Aorta (tissue), 5 donors: ENCODE measurements at regions not wholly inside any gene's neighbourhood (a gene's known extent, or its start where the extent isn't known, plus 50 kb on each side); places are given as distances from the start of the nearest gene placed in this dataset.

Experiments
- ATAC-seq: fragments of 200-7000 bp; cut with Tn5 transposase; one replicate; pipeline ENCODE4 v1.9.1; 2022; ENCODE audit warnings: moderate library complexity; ENCODE audit not compliant: low FRiP score
- DNase-seq, 2 donors: peaks; one replicate each; pipeline ENCODE4 v3.0.0-alpha.2; 2020
- H3K27ac ChIP-seq, 2 donors: one replicate each; pipeline ENCODE4 v1.5.1; 2013; ENCODE audit warnings: low read length in 2 of 2, mild to moderate bottlenecking in 2 of 2, moderate library complexity in 2 of 2, control low read depth in 1 of 2, inconsistent platforms in 1 of 2, low read depth in 1 of 2
- H3K27me3 ChIP-seq, 2 donors: one replicate each; pipeline ENCODE4 v1.6.1; 2013; ENCODE audit warnings: control low read depth in 1 of 2, low read length in 1 of 2, mild to moderate bottlenecking in 1 of 2, moderate library complexity in 1 of 2; ENCODE audit not compliant: insufficient read depth in 2 of 2, control insufficient read depth in 1 of 2
- H3K36me3 ChIP-seq, 2 donors: one replicate each; pipeline ENCODE4 v1.6.1; 2013; ENCODE audit warnings: control low read depth in 1 of 2, low read length in 1 of 2, mild to moderate bottlenecking in 1 of 2; ENCODE audit not compliant: insufficient read depth in 2 of 2, control insufficient read depth in 1 of 2
- H3K4me1 ChIP-seq, 2 donors: one replicate each; pipeline ENCODE4 v1.6.1; 2013; ENCODE audit warnings: low read length in 2 of 2, control low read depth in 1 of 2, mild to moderate bottlenecking in 1 of 2, moderate library complexity in 1 of 2; ENCODE audit not compliant: insufficient read depth in 2 of 2, control insufficient read depth in 1 of 2
- H3K4me3 ChIP-seq, 2 donors: one replicate each; pipeline ENCODE4 v1.5.1; 2013; ENCODE audit warnings: low read length in 2 of 2, control low read depth in 1 of 2, mild to moderate bottlenecking in 1 of 2
- H3K9me3 ChIP-seq: one replicate; pipeline ENCODE4 v1.6.1; 2013; ENCODE audit warnings: mild to moderate bottlenecking, low read length; ENCODE audit not compliant: control insufficient read depth
- WGBS, 2 donors: extraction: QIAGEN DNeasy Blood & Tissue Kit; methylation state at CpG; one replicate each; pipeline ENCODE4 v1.1.7; 2013; 5-methylcytosine and 5-hydroxymethylcytosine counted together
- intact Hi-C, 2 donors: fragments of 100-400 bp; cut with DNase I; formaldehyde crosslinking; loops; one replicate each; pipeline versions ENCODE4 v1.14.2 to v1.15.0; 2022
- donor health status: healthy with polysubstance abuse.
- donor health status: Bipolar disorder and iron deficiency.
- donor health status: DM: no; HTN: no; CAD: no.
- donor health status: DM: no; HTN: no; CAD: no.
- donor health status: DM: yes; HTN: yes; CAD: no.

GRCh38 chr9:81532251-81532650 lies 157.1 kb downstream of the TLE1 start:
- intact Hi-C loops = no loop called here
- Histone ChIP-seq H3K4me1 (no peaks in the 10 kb centered on the region), H3K27me3 (no peaks in the 10 kb centered on the region), H3K36me3 (no peaks in the 10 kb centered on the region), H3K9me3 (no peaks in the 10 kb centered on the region), H3K27ac (no peak overlapping the region), H3K4me3 (no peak overlapping the region)
- WGBS, 2 donors = 92 to 96% methylated on average over 4 of the region's 4 CpGs
- no peak for ATAC-seq
- no peak for DNase-seq

GRCh38 chr9:81531511-81531910 lies 157.8 kb downstream of the TLE1 start:
- Histone ChIP-seq H3K27ac (no peak overlapping the region), H3K27me3 (no peaks in the 10 kb centered on the region), H3K4me1 (no peaks in the 10 kb centered on the region), H3K36me3 (no peaks in the 10 kb centered on the region), H3K4me3 (no peak overlapping the region), H3K9me3 (no peaks in the 10 kb centered on the region)
- intact Hi-C loops = no loop called here
- WGBS, 2 donors = 84 to 86% methylated on average over 6 of the region's 6 CpGs
- DNase-seq (no peak), ATAC-seq (no peak)

GRCh38 chr9:81530846-81531245 lies 158.5 kb downstream of the TLE1 start:
- no peaks in the 10 kb centered on the region for H3K36me3 ChIP-seq
- H3K27ac ChIP-seq = no peak overlapping the region
- H3K27me3 ChIP-seq = no peaks in the 10 kb centered on the region
- no peaks in the 10 kb centered on the region for H3K9me3 ChIP-seq
- DNase-seq (no peak), ATAC-seq (no peak)
- intact Hi-C loops = no loop called here
- no peaks in the 10 kb centered on the region for H3K4me1 ChIP-seq
- H3K4me3 ChIP-seq = no peak overlapping the region
- WGBS, 2 donors = 96 to 98% methylated on average over 4 of the region's 4 CpGs

GRCh38 chr9:81530310-81530810 lies 159.0 kb downstream of the TLE1 start:
- intact Hi-C loops = no loop called here
- Histone ChIP-seq H3K36me3 (no peaks in the 10 kb centered on the region), H3K27me3 (no peaks in the 10 kb centered on the region), H3K9me3 (no peaks in the 10 kb centered on the region), H3K4me1 (no peaks in the 10 kb centered on the region), H3K27ac (no peak overlapping the region), H3K4me3 (no peak overlapping the region)
- DNase-seq (no peak), ATAC-seq (no peak)
- 89 to 90% methylated on average over 5 of the region's 5 CpGs for WGBS, 2 donors

- peak; percentile 73 for ATAC-seq
- intact Hi-C loops = loop anchor here in 1 of 2 donors (10.0 kb wide), 1 partner anchor 315 kb away; no protein-coding TSS in a partner anchor
- no peak overlapping the region for H3K27ac ChIP-seq
Observed at GRCh38 chr9:81529556-81530193, 159.7 kb downstream of the TLE1 start.

GRCh38 chr9:81526587-81526986 lies 162.8 kb downstream of the TLE1 start:
- WGBS, 2 donors = 84 to 89% methylated on average over 2 of the region's 2 CpGs
- ATAC-seq = no peak
- intact Hi-C loops = loop anchor here in 1 of 2 donors (10.0 kb wide), 1 partner anchor 318 kb away; no protein-coding TSS in a partner anchor

More at GRCh38 chr9:81529556-81530193, 159.7 kb downstream of the TLE1 start:
- H3K4me3 ChIP-seq = no peak overlapping the region
- DNase-seq = peak in 1 of 2 donors; percentile 55
- no peaks in the 10 kb centered on the region for H3K9me3 ChIP-seq
- no peaks in the 10 kb centered on the region for H3K4me1 ChIP-seq
- 3 to 7% methylated on average over 1 of the region's 1 CpG for WGBS, 2 donors
- H3K36me3 ChIP-seq = no peaks in the 10 kb centered on the region
- no peaks in the 10 kb centered on the region for H3K27me3 ChIP-seq

GRCh38 chr9:81522716-81523551 lies 166.4 kb downstream of the TLE1 start:
- Histone ChIP-seq H3K27me3 (no peaks in the 10 kb centered on the region), H3K4me1 (no peaks in the 10 kb centered on the region), H3K9me3 (no peaks in the 10 kb centered on the region), H3K36me3 (no peaks in the 10 kb centered on the region), H3K4me3 (no peak overlapping the region), H3K27ac (no peak overlapping the region)
- ATAC-seq = peak; percentile 79
- intact Hi-C loops = loop anchor here (1.0 to 10.0 kb wide), 2 partner anchors 164 to 322 kb away; no protein-coding TSS in a partner anchor
- WGBS, 2 donors = 33 to 37% methylated on average over 8 of the region's 8 CpGs
- no peak for DNase-seq

More at GRCh38 chr9:81526587-81526986, 162.8 kb downstream of the TLE1 start:
- Histone ChIP-seq H3K4me3 (no peak overlapping the region), H3K4me1 (no peaks in the 10 kb centered on the region), H3K27ac (no peak overlapping the region), H3K9me3 (no peaks in the 10 kb centered on the region), H3K36me3 (no peaks in the 10 kb centered on the region), H3K27me3 (no peaks in the 10 kb centered on the region)
- DNase-seq = no peak

- Histone ChIP-seq H3K9me3 (no peaks in the 10 kb centered on the region), H3K36me3 (no peaks in the 10 kb centered on the region), H3K27me3 (no peaks in the 10 kb centered on the region), H3K4me1 (no peaks in the 10 kb centered on the region), H3K27ac (no peak overlapping the region), H3K4me3 (no peak overlapping the region)
- DNase-seq = no peak
- intact Hi-C loops = loop anchor here (1.0 to 10.0 kb wide), 2 partner anchors 165 to 323 kb away; no protein-coding TSS in a partner anchor
- no peak for ATAC-seq
- WGBS, 2 donors = 88 to 91% methylated on average over 3 of the region's 3 CpGs
Observed at GRCh38 chr9:81521892-81522291, 167.5 kb downstream of the TLE1 start.
